Right renal pelvis (tissue), 4 donors: ENCODE measurements at regions not wholly inside any gene's neighbourhood (a gene's known extent, or its start where the extent isn't known, plus 50 kb on each side); places are given as distances from the start of the nearest gene placed in this dataset.

Experiments used
- DNase-seq, 4 donors: peaks; one replicate each; pipeline ENCODE4 v3.0.0-alpha.2; 2013; ENCODE audit warnings: low read depth in 4 of 4, low spot score in 3 of 4, missing footprints in 1 of 4

DNA sequence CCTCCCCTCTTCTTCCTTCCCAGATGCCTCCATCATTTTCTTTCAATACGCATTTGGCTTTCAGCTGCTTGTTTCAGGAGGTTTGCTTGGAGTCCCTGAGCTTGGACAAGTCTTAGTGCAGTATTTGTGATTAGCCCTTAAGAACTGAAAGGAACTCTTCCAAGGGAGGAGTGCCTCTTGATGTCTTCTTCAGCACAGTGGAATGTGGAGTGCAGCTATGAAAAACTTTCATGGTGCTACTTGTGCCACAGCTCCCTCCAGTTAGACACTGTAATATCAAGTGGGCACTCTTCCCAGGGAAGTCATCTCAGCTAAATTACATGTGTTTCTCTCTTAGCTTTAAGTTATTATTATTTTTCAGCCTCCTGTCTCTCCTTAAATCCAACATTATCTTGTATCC is 173.1 kb downstream of the NECTIN3 start:
- DNase-seq = no peak

DNA sequence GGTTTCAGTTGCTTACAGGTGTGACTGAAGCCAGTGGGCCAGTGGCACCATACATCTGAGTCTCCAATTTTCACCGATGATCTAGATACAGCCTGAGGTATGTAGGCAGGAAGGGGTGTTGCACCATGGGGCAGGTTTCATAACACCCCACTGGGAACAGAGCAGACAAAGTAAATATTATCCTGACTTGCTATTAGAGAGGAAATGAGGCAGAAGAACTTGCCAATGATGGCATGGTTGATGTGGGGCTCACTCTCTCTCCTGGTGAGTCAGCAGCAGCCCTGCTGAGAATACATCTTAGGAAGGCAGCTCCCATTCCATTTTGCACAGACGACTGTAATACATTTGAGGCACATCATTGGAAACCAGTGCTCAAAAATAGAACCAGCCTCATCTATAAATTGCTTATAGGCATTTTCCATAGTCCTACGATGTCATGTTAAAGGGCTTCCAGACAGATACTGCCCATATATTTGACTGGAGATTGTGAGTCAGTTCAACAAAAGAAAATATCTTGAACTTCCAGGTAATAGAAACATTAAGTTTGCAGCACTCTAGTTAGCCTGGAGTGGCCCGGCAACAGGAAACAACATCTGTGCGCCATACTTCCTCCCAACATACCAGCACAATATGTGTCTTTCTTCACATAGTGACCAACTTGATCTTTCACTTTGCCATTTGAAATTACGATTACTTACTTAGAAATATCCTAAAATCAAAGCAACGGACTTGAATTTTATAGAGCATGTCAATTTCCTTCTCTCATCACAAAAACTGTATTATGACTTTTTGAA is 175.5 kb downstream of the NECTIN3 start:
- DNase-seq = no peak

DNA sequence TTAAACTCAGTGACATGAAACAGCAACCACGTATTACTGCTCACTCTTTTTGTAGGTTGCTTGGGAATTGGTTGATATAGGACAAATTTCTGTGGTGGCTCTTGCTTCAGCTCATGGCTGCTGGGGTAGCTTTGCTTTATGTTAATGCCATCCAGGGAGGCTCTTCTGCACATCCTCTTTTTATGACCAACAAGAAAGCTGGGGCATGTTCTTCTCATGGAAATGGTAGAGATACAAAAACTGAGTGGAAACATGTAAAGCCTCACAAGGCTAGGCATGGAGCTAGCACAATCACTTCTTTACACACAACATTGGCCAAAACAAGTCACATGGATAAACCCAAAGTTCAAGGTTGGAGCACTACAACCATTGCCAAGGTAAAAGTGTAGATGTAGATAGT is 176.8 kb downstream of the NECTIN3 start:
- DNase-seq = no peak

- no peak for DNase-seq
Observed at GRCh38 chr3:111249421-111249820, 177.8 kb downstream of the NECTIN3 start.

DNA sequence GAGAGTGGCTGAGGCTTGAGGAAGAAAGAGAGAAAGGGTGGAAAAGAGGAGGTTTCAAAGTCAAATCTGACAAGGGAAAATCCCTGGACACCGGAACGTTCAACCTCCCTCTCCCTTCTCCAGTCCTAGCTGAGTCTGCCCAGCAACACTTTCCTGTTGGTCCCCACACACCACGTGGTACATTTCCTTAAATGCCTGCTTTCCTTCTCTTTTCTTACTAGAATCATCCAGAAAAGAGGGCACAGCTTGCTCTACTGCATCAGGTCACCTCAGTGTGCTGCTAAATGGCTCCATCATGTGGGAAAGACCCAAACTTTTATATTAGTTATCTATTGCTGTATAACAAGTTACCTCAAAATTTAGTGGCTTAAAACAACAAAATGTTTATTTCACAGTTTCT is 181.2 kb downstream of the NECTIN3 start:
- no peak for DNase-seq

DNA sequence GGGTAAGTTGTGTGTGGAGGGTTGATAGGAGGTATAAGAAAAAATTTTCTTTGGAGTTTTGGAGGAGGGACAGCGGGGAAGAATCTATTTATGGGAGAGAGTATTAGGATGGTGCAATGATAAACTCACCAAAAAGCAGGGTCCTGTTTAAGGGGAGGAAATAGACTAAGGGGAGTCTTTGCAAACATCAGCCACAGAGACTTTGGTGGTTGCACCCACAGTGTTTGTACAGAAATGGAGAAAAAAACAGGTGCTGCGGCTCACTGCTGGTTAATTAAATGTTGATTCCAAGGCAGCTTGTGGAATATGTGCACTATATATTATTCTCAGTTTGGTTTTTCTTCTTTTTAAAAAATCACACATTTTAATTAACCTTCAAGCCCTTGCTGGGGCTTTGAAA is 182.1 kb downstream of the NECTIN3 start:
- DNase-seq = no peak

- DNase-seq = no peak
Observed at GRCh38 chr3:111260878-111261277, 189.3 kb downstream of the NECTIN3 start.

DNA sequence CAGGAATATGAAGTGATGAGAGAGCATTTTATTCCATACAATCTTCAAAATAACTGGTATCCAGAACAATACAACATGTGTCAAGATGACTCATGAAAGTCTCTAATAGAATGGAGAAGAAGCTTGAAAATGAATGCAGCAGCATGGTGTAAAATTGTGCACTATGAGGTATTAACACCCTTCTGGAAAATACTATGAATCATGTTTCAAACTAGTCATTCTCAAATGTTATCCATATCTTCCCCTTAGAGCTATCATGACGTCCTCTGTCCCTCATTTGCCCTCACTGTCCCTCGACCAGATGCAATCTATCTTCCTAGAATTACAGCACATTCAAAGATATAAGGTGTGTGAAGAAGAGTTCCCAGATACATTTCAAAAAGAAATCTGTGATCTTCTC is 198.2 kb downstream of the NECTIN3 start:
- DNase-seq = no peak

DNA sequence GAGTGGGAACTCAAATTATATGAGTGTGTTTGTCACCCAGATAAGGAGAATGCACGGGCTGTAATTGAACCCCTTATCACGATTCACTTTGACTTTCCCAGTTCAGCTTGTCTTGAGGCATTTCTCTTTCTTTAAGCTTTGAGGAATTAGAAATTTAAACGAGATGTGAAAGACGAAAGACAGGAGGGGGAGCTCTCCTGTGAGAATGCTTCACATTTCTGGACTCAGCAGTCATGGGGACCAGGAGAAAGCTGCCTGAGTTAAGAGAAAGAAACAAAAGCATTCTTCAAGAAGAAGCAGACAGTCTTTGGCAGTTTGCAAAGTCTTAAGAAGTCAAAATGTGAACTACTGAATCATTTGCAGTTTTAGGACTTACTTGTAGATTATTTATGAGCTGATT is 205.6 kb downstream of the NECTIN3 start:
- peak in 1 of 4 donors; percentile 8 for DNase-seq

GRCh38 chr3:111278959-111279358 is 207.3 kb downstream of the NECTIN3 start:
- no peak for DNase-seq

DNA sequence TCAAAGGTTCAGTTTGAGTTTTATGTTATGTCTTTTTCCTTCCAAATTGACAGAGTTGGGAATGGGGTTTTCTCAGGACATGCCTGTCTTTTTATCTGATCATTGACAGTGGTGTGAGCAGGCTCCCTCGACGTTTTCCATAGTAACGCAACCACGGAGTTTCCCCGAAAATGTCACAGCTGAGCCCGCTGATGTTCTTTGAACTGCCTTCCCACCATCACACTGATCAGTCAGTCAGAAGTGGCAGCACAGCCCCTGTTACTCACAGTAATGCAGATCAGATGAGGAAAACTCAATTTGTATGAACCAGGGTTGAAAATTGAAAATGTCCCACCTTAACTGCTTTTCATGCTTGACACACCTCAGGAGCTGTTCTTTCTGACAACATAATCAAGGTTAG is 210.4 kb downstream of the NECTIN3 start:
- no peak for DNase-seq

DNA sequence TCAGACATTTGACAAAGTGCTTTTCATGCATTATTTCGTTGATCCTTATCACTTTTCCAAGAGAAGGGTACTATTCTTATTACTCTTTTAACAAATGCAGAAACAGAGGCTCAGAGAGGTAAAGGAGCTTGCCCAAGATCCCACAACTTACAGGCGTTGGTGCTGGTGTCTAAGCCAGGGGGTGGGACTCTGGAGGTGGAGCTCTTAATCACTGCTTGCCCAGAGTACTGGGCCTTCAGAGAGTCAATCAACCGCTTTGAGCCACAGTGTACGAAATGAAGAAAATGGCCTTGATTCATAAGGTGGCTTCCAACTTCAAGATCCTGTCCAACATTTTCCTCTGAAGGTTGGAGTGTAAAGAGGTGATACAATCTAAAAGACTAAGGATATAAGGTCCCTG is 211.5 kb downstream of the NECTIN3 start:
- DNase-seq = no peak

- DNase-seq = no peak
Observed at GRCh38 chr3:111284503-111285183, 213.0 kb downstream of the NECTIN3 start.

DNA sequence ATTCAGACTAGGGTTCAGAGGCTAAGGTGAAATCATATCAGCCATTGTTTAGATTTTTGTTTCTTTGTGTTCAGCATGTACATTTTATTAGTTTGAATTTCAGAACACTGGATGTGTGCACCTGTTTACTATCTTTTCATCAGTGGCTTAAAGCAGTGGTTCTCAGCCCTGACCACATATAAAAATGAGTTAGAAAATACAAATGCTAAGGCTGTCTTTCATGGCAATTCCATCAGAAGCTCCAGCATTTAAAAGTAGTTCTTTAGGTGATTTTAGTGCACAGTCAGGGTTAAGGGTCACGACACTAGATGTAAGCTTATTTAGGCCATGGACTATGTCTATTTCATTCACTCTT is 213.5 kb downstream of the NECTIN3 start:
- DNase-seq = no peak

- DNase-seq = no peak
Observed at GRCh38 chr3:111285694-111286093, 214.1 kb downstream of the NECTIN3 start.

GRCh38 chr3:111286746-111287145 is 215.1 kb downstream of the NECTIN3 start:
- DNase-seq = no peak

DNA sequence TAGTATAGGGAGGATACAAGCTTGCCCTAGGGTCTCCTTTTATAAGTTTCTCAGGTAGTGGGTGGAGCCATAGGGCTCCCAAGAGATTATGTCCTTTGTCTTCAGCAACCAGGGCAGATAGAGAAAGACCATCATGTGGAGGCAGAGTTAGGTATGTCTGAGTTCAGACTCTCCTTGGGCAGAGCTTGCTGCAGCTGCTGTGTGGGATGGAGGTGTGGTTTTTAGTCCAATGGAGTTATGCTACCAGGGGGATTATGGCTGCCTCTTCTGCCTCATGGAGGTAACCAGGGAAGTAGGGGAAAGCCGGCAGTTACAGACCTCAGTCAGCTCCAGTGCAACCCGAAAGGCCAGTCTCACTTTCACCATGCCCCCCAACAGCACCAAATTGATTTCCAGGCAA is 220.5 kb downstream of the NECTIN3 start:
- DNase-seq = no peak

- DNase-seq = no peak
Observed at GRCh38 chr3:111299192-111299615, 227.6 kb downstream of the NECTIN3 start.

- DNase-seq = no peak
Observed at GRCh38 chr3:111301238-111301798, 229.7 kb downstream of the NECTIN3 start.

DNA sequence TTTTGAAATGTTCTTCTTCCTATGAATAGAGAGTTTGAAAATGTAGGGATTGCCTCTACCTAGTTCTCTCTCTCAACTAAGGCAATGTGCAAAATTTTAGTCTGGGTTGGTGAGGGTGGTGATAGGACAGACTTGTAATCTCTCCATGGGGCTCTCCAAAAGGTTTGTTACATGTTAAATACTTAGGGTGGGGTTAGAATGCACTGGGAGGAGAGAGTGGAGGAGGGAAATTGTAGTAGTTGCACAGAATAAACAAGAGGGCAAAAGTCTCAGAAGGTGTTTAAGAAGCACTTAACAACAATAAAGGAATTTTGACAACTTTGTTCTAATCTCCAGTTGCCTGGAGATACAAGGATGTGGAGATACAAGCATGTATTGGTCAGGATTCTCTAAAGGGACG is 230.4 kb downstream of the NECTIN3 start:
- DNase-seq = no peak

DNA sequence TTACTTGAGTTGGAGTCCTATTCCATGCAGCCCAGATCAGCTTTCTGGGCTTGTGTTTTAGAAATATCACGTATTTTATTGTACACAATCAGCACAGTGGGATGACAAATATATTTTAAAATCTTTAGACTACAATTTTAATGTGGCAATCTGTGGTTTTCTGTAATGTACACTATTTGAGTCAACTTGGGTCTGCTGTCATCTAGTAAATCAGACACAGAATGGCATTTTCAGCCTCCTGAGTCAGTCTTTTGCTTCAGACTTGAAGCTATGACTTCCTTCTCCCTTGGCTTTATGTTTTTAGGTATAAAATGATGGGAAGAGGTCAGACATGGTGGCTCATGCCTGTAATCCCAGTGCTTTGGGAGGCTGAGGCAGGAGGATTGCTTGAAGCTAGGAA is 232.1 kb downstream of the NECTIN3 start:
- no peak for DNase-seq

DNA sequence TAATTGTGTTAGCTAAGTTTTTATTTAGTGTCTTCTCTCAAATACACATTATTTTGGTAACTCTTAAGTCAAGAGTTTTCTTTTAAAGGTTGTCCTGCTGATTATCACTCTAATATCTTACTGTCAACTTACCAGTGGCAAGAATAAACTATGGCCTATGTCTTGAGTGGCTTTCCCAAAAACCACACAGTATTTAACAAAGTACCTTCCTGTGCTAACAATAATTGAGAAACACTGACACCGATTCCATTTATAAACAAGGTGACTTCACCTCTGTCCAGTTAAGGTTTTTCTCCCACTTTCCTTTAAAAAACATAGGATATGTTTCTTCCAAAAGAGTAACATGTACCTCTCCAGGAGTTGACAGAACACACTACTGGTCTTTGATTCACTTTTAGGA is 234.3 kb upstream of the CD96 start:
- DNase-seq = no peak
